GM12878 (cell line): ENCODE measurements at regions not wholly inside any gene's neighbourhood (a gene's known extent, or its start where the extent isn't known, plus 50 kb on each side); places are given as distances from the start of the nearest gene placed in this dataset.

ENCODE experiments used
- ATAC-seq: fragments of 200-7000 bp; cut with Tn5 transposase; 3 replicates; pipeline ENCODE4 v1.9.1; 2020; ENCODE audit warnings: mild to moderate bottlenecking, moderate library complexity
- BruUV-seq: library from RNA; stranded (reverse); fragments of 400-500 nt; replicated peaks from 2 replicates; lab custom pipeline; 2021; lab: Mats Ljungman, UMichigan
- CTCF ChIA-PET: fragments of 300-600 bp; sonication (Branson Sonifier 250); formaldehyde crosslinking; extraction: SDS; loops from one replicate; lab custom pipeline; 2021; ENCODE audit warnings: inconsistent platforms; lab: Yijun Ruan, JAX
- POLR2A ChIA-PET: fragments of 350-600 bp; formaldehyde crosslinking; extraction: SDS; loops from one replicate; lab custom pipeline; 2021; ENCODE audit warnings: inconsistent platforms; lab: Charles Lee
- RAD21 ChIA-PET: fragments of 300-600 bp; sonication (Branson Sonifier 250); formaldehyde crosslinking; loops from one replicate; lab custom pipeline; 2023; ENCODE audit warnings: antibody characterized with exemption; ENCODE audit not compliant: unreplicated experiment; lab: Charles Lee
- SMC1A ChIA-PET: fragments of 300-600 bp; sonication (Branson Sonifier 250); formaldehyde crosslinking; loops from one replicate; lab custom pipeline; 2023; ENCODE audit not compliant: unreplicated experiment, uncharacterized antibody; lab: Charles Lee
- DNase-seq: peaks from one replicate; pipeline ENCODE4 v3.0.0-alpha.2; 2011; ENCODE audit warnings: low read depth, low spot score
- FAIRE-seq: peaks from 3 replicates; lab custom pipeline; 2011; peaks lifted over from hg19 to GRCh38; lab: Jason Lieb, UNC
- H2AFZ ChIP-seq: 2 replicates; pipeline ENCODE4 v1.6.0; 2011; ENCODE audit warnings: low read depth, low read length, control low read depth; ENCODE audit not compliant: control insufficient read depth
- H3K27ac ChIP-seq: 2 replicates; pipeline ENCODE4 v1.5.1; 2011; ENCODE audit warnings: control low read depth; ENCODE audit not compliant: control insufficient read depth, insufficient read depth
- H3K27me3 ChIP-seq, 2 experiments: replicated peaks in 1 of 2; 2 replicates each; pipeline versions ENCODE4 v1.6.0 to v1.6.1; 2011; ENCODE audit warnings: low read length in 1 of 2; ENCODE audit not compliant: control insufficient read depth in 2 of 2, insufficient read depth in 2 of 2
- H3K36me3 ChIP-seq, 2 experiments: 2 replicates each; pipeline ENCODE4 v1.5.1; 2011; ENCODE audit warnings: low read length in 1 of 2; ENCODE audit not compliant: control insufficient read depth in 2 of 2, insufficient read depth in 2 of 2
- H3K4me1 ChIP-seq: 2 replicates; pipeline ENCODE4 v1.6.1; 2011; ENCODE audit warnings: mild to moderate bottlenecking, low read length, moderate library complexity, mixed read lengths; ENCODE audit not compliant: control insufficient read depth, insufficient read depth
- H3K4me2 ChIP-seq: 2 replicates; pipeline ENCODE4 v1.6.0; 2011; ENCODE audit warnings: control low read depth; ENCODE audit not compliant: control insufficient read depth, insufficient read depth
- H3K4me3 ChIP-seq: fragments of 200-600 bp; sonication (generic); 2 replicates; pipeline ENCODE4 v1.5.1; 2016
- H3K79me2 ChIP-seq: 2 replicates; pipeline ENCODE4 v1.6.0; 2011; ENCODE audit warnings: low read length; ENCODE audit not compliant: control insufficient read depth, insufficient read depth
- H3K9ac ChIP-seq: 2 replicates; pipeline ENCODE4 v1.8.0; 2011; ENCODE audit warnings: low read length, control low read depth, mixed read lengths; ENCODE audit not compliant: control insufficient read depth, insufficient read depth
- H3K9me3 ChIP-seq: replicated peaks from 3 replicates; pipeline ENCODE4 v1.5.1; 2011; ENCODE audit warnings: mild to moderate bottlenecking, low read length; ENCODE audit not compliant: control insufficient read depth, insufficient read depth
- H4K20me1 ChIP-seq: 2 replicates; pipeline ENCODE4 v1.6.0; 2011; ENCODE audit not compliant: control insufficient read depth, insufficient read depth
- E4F1 ChIP-seq: fragments of 450-650 bp; IDR thresholded peaks from 2 replicates; pipeline ENCODE4 v1.6.1; 2018; ENCODE audit warnings: borderline replicate concordance, mild to moderate bottlenecking; ENCODE audit not compliant: partially characterized antibody
- IKZF1 ChIP-seq: fragments of 450-650 bp; conservative IDR thresholded peaks from 2 replicates; pipeline ENCODE4 v1.6.1; 2017; ENCODE audit warnings: antibody characterized with exemption, mild to moderate bottlenecking
- NR2C2 ChIP-seq: IDR thresholded peaks from 2 replicates; pipeline ENCODE4 v1.6.1; 2011; ENCODE audit warnings: borderline replicate concordance, low read depth; ENCODE audit not compliant: control insufficient read depth, insufficient read length
- PBX3 ChIP-seq: IDR thresholded peaks from 2 replicates; pipeline ENCODE4 v1.6.1; 2011; ENCODE audit warnings: mild to moderate bottlenecking, low read depth, low read length, moderate library complexity; ENCODE audit not compliant: insufficient replicate concordance
- RCOR1 ChIP-seq: conservative IDR thresholded peaks from 2 replicates; pipeline ENCODE4 v1.6.1; 2012; ENCODE audit warnings: low read depth, low read length, improper control_type of control experiment
- RELB ChIP-seq: fragments of 450-650 bp; IDR thresholded peaks from 2 replicates; pipeline ENCODE4 v1.6.1; 2017; ENCODE audit warnings: low read depth, mild to moderate bottlenecking, moderate library complexity
- REST ChIP-seq: IDR thresholded peaks from 2 replicates; pipeline ENCODE4 v1.6.1; 2012; ENCODE audit warnings: mild to moderate bottlenecking, low read depth, low read length
- TAF1 ChIP-seq: IDR thresholded peaks from 2 replicates; pipeline ENCODE4 v1.6.1; 2011; ENCODE audit warnings: mild to moderate bottlenecking, low read depth, low read length, borderline replicate concordance
- TCF12 ChIP-seq: IDR thresholded peaks from 2 replicates; pipeline ENCODE4 v1.6.1; 2011; ENCODE audit warnings: low read depth, mild to moderate bottlenecking, low read length
- TCF7 ChIP-seq: IDR thresholded peaks from 2 replicates; pipeline ENCODE4 v1.6.1; 2014; ENCODE audit warnings: antibody characterized with exemption, borderline replicate concordance
- WGBS: methylation state at CpG from one replicate; pipeline ENCODE4 v1.1.6; 2016; ENCODE audit warnings: low lambda C conversion rate; ENCODE audit not compliant: insufficient replicate concordance, insufficient coverage; ENCODE audit errors: missing lambda C conversion rate; 5-methylcytosine and 5-hydroxymethylcytosine counted together
- in situ Hi-C: fragments of 300-500 bp; cut with MboI; formaldehyde crosslinking; loops from 9 replicates; pipeline ENCODE4 v1.14.3; 2018; ENCODE audit warnings: mixed read lengths
- intact Hi-C: fragments of 100-400 bp; cut with micrococcal nuclease; formaldehyde crosslinking; loops from one replicate; pipeline ENCODE4 v1.14.2; 2022; ENCODE audit not compliant: unreplicated experiment

DNA sequence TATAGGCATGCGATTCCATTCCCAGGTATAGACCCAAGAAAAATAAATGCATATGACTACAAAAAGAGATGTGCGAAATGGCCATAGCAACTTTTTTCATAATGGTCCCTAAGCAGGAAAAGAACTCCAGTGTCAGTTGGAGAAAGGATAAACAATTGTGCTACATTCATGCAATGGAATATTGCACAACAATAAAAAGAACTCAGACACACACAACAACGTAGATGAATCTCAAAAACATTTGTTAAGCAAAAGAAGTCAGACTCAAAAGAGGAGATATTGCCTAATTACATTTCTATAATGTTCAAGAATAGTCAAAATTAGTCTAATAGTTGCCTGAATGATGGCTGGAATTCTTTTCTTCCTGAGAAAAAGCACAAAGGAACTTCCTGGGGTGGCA, 141.1 kb upstream of the GLI3 start:
- no peak for TF ChIP-seq TCF12
- no peak for TF ChIP-seq RCOR1
- no peak for TF ChIP-seq NR2C2
- no peak for TF ChIP-seq IKZF1
- no peak for TF ChIP-seq REST
- TF ChIP-seq E4F1, result no peak
- TF ChIP-seq TAF1, result no peak
- TF ChIP-seq TCF7, result no peak
- TF ChIP-seq RELB, result no peak
- TF ChIP-seq PBX3, result no peak
- intact Hi-C loops (no loop called here), in situ Hi-C loops (no loop called here)
- ChIA-PET CTCF (no interaction called here), POLR2A (no interaction called here), SMC1A (no interaction called here), RAD21 (no interaction called here)
- Histone ChIP-seq H3K27me3 (no peaks in the 10 kb centered on the region), H2AFZ (no peak overlapping the region), H3K9me3 (no peaks in the 10 kb centered on the region), H3K4me1 (no peaks in the 10 kb centered on the region), H3K4me3 (no peak overlapping the region), H3K79me2 (no peaks in the 10 kb centered on the region), H3K27ac (no peak overlapping the region), H3K9ac (no peak overlapping the region), H3K4me2 (no peak overlapping the region), H3K36me3 (no peaks in the 10 kb centered on the region), H4K20me1 (no peaks in the 10 kb centered on the region)
- BruUV-seq, result no TSS peak
- WGBS, result 24% methylated on average over 3 of the region's 3 CpGs
- FAIRE-seq (no peak), ATAC-seq (no peak), DNase-seq (no peak)
